ENCODE measurements at regions not wholly inside any gene's neighbourhood (a gene's known extent, or its start where the extent isn't known, plus 50 kb on each side); places are given as distances from the start of the nearest gene placed in this dataset.

GRCh38 chr14:104343294-104343625, 204.9 kb downstream of the KIF26A start:
- H2AFZ ChIP-seq = no peak overlapping the region
- H3K79me2 ChIP-seq = no peaks in the 10 kb centered on the region
- no peak overlapping the region for H3K4me2 ChIP-seq
- no peaks in the 10 kb centered on the region for H3K36me3 ChIP-seq (replicated peaks; ENCODE audit: insufficient read depth, low read depth)
- no peaks in the 10 kb centered on the region for H4K20me1 ChIP-seq (ENCODE audit: insufficient read depth, poor library complexity, severe bottlenecking)
- no peaks in the 10 kb centered on the region for H3K27me3 ChIP-seq
- no peak overlapping the region for H3K4me3 ChIP-seq
- TF ChIP-seq, protein P1, sequence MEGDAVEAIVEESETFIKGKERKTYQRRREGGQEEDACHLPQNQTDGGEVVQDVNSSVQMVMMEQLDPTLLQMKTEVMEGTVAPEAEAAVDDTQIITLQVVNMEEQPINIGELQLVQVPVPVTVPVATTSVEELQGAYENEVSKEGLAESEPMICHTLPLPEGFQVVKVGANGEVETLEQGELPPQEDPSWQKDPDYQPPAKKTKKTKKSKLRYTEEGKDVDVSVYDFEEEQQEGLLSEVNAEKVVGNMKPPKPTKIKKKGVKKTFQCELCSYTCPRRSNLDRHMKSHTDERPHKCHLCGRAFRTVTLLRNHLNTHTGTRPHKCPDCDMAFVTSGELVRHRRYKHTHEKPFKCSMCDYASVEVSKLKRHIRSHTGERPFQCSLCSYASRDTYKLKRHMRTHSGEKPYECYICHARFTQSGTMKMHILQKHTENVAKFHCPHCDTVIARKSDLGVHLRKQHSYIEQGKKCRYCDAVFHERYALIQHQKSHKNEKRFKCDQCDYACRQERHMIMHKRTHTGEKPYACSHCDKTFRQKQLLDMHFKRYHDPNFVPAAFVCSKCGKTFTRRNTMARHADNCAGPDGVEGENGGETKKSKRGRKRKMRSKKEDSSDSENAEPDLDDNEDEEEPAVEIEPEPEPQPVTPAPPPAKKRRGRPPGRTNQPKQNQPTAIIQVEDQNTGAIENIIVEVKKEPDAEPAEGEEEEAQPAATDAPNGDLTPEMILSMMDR (IDR thresholded peaks at IDR 0.05; ENCODE audit: poor library complexity) = no peak
- TF ChIP-seq EZH2phosphoT487 (IDR thresholded peaks at IDR 0.05; ENCODE audit: low read depth, severe bottlenecking, unreplicated experiment) (no peak), EZH2 (IDR thresholded peaks at IDR 0.05; ENCODE audit: borderline replicate concordance) (no peak)
- H3K4me1 ChIP-seq (ENCODE audit: insufficient read depth) = no peaks in the 10 kb centered on the region
- 74% methylated on average over 6 of the region's 6 CpGs for WGBS (ENCODE audit: low lambda C conversion rate, missing lambda C conversion rate)
- H3K27ac ChIP-seq = no peak overlapping the region
- no peak for DNase-seq (ENCODE audit: low spot score)
- no peaks in the 10 kb centered on the region for H3K9me2 ChIP-seq (replicated peaks; ENCODE audit: insufficient read depth)
- H3K9me3 ChIP-seq (ENCODE audit: low read depth) = no peaks in the 10 kb centered on the region

- H3K36me3 ChIP-seq (replicated peaks; ENCODE audit: insufficient read depth, low read depth) = no peaks in the 10 kb centered on the region
- H3K4me3 ChIP-seq = no peak overlapping the region
- H3K9me2 ChIP-seq (replicated peaks; ENCODE audit: insufficient read depth) = no peaks in the 10 kb centered on the region
- no peaks in the 10 kb centered on the region for H3K9me3 ChIP-seq (ENCODE audit: low read depth)
- H3K79me2 ChIP-seq = no peaks in the 10 kb centered on the region
- H3K27ac ChIP-seq = no peak overlapping the region
- H3K27me3 ChIP-seq = no peaks in the 10 kb centered on the region
- no peak for DNase-seq (ENCODE audit: low spot score)
- no peak overlapping the region for H2AFZ ChIP-seq
- no peaks in the 10 kb centered on the region for H3K4me1 ChIP-seq (ENCODE audit: insufficient read depth)
- 81% methylated on average over 10 of the region's 11 CpGs for WGBS (ENCODE audit: low lambda C conversion rate, missing lambda C conversion rate)
- H4K20me1 ChIP-seq (ENCODE audit: insufficient read depth, poor library complexity, severe bottlenecking) = no peaks in the 10 kb centered on the region
- TF ChIP-seq, protein P1 (IDR thresholded peaks at IDR 0.05; ENCODE audit: poor library complexity) = no peak
- no peak for TF ChIP-seq EZH2phosphoT487 (IDR thresholded peaks at IDR 0.05; ENCODE audit: low read depth, severe bottlenecking, unreplicated experiment)
- TF ChIP-seq EZH2 (IDR thresholded peaks at IDR 0.05; ENCODE audit: borderline replicate concordance) = no peak
- H3K4me2 ChIP-seq = no peak overlapping the region
Measured at GRCh38 chr14:104343690-104344640, 205.6 kb downstream of the KIF26A start.

DNA sequence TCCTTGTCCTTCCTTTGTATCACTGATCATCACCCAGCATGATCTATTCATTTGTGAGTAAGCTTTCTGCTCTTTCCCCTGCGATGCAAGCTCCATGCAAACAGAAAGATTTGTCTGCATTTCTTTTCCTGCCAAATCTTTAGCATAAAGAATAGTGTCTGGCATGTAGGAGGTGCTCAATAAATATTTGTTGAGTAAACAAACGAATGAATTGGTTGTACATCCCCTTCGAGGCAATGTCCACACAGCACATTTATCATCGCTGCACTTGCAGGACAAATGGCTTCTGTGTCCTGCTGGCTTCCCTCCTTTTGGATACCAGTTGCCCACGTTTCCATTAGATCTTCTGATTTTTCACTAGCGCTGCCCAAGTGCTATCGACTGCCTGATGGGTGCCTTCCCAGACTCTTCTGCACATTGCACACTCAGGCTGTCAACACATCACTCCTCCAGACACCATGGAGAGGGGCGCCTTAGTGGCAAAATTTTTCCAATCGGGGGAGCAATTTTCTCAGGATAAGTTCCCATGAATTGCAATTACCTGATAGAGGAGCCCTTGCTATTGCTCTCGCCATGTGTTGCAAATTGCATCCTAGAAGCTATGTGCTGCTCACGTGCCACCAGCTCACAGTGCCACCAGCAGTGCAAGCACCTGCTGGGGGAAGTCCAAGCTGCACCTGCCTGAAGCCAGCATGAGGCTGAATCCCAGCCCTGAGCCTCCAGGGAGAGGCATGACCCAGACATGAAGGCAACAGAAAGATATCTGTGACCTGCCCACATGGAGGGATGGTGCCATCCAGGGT, 206.6 kb downstream of the KIF26A start:
- H2AFZ ChIP-seq = no peak overlapping the region
- H3K4me2 ChIP-seq = no peak overlapping the region
- TF ChIP-seq EZH2phosphoT487 (IDR thresholded peaks at IDR 0.05; ENCODE audit: low read depth, severe bottlenecking, unreplicated experiment) (no peak), EZH2 (IDR thresholded peaks at IDR 0.05; ENCODE audit: borderline replicate concordance) (no peak)
- TF ChIP-seq, protein P1 (IDR thresholded peaks at IDR 0.05; ENCODE audit: poor library complexity) = no peak
- H3K36me3 ChIP-seq (replicated peaks; ENCODE audit: insufficient read depth, low read depth) = no peaks in the 10 kb centered on the region
- 68% methylated on average over 11 of the region's 11 CpGs for WGBS (ENCODE audit: low lambda C conversion rate, missing lambda C conversion rate)
- no peaks in the 10 kb centered on the region for H4K20me1 ChIP-seq (ENCODE audit: insufficient read depth, poor library complexity, severe bottlenecking)
- no peaks in the 10 kb centered on the region for H3K9me3 ChIP-seq (ENCODE audit: low read depth)
- no peak for DNase-seq (ENCODE audit: low spot score)
- H3K9me2 ChIP-seq (replicated peaks; ENCODE audit: insufficient read depth) = no peaks in the 10 kb centered on the region
- H3K79me2 ChIP-seq = no peaks in the 10 kb centered on the region
- no peaks in the 10 kb centered on the region for H3K27me3 ChIP-seq
- no peak overlapping the region for H3K27ac ChIP-seq
- H3K4me3 ChIP-seq = no peak overlapping the region
- peaks cover 3% of the 10 kb centered on the region for H3K4me1 ChIP-seq (ENCODE audit: insufficient read depth)
